HG03354 (cell line): ENCODE measurements at regions not wholly inside any gene's neighbourhood (a gene's known extent, or its start where the extent isn't known, plus 50 kb on each side); places are given as distances from the start of the nearest gene placed in this dataset.

Experiments used
- ATAC-seq: cut with Tn5 transposase; IDR thresholded peaks from one replicate; pipeline ENCODE4 v1.9.1; 2021; ENCODE audit warnings: mild to moderate bottlenecking; ENCODE audit not compliant: unreplicated experiment, poor library complexity, severe bottlenecking

DNA sequence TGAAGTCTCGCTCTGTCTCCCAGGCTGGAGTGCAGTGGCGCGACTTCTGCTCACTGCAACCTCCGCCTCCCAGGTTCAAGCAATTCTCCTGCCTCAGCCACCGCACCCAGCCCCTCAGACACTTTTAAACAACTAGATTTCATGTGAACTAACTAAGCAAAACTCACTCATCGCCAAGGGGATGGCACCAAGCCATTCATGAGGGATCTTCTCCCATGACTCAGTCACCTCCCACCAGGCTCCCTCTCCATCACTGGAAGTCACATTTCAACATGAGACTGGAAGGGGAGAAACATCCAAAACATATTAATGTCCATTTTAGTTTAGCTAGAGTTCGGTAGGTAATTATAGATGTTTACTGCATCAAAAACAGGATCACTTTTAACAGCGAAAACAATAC, 95.9 kb upstream of the PRL start:
- ATAC-seq: no peak

- ATAC-seq: no peak
These were observed 97.9 kb upstream of the PRL start for GRCh38 chr6:22394691-22395090.

GRCh38 chr6:22399693-22400092, 102.9 kb upstream of the PRL start:
- ATAC-seq: no peak

DNA sequence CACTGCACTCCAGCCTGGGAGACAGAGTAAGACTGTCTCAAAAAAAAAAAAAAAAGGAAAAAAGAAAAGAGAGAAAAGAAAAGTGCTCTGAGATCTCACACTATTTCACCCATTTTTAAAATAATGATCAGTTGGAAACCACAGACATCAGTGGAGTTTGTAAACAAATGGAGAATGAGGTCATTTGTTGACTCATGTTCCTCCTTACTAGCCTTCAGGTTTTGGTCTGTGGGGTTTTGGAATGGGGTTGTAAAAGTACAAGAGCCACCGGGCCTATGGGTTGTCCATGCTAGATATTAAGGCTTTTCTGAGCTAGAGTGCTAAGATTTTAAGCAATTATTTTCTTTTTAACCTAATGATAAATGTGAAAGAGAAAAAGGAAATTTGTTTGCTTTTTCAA, 104.4 kb upstream of the PRL start:
- ATAC-seq: no peak

- no peak for ATAC-seq
These were observed 105.1 kb upstream of the PRL start for GRCh38 chr6:22401932-22402331.

GRCh38 chr6:22409486-22409885, 112.7 kb upstream of the PRL start:
- ATAC-seq: no peak

DNA sequence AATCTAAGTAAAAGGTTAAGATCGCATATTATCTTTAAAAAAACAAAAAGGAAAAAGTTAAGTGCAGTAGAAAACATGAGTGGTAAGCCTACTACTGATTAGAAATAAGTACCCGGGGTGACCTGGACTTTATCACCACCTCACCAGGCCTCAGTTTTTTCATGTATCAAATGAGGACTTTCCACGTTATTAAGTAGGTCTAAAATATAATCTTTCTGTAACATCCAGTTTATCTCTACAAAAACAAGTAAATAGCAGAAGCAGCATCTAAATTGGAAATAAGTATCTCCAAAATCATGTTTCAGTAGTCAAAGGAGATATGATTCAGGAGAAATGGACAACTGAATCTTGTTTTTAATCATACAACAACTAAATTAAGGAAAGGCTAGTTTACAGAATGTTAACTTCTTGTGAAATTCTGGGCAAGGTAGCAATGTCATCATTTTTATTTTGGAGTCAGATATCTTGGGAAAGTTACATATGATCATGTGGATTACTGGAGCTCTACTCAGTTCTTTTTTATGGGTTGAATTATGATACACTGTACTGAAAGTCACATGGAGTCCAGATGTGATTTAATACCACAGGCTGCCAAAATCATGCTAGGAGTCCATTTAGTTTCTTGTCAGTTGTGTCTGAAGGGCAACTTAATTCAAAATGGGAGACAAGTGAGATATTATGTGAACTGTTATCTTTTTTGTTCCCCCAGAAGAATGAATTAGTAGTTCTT, 114.7 kb upstream of the PRL start:
- ATAC-seq: no peak

DNA sequence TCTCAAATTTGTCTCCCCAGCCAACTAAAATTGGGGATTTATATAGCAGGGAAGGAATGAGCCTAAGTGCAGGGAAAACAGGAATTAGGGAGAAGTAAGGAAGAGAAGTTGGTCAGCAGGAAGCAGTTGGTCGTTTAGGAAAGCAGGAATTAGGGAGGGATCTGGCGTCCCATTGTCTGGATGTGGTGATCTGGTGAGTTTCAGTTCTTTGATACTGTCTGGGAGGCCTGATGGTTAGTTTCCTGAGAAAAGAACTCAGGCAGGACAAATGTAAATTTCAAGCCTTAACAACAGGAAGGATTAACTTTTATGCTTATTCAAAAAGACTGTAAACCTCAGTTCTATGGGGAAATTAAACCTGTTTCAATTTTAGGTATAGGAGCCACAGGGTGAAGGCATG, 116.2 kb upstream of the PRL start:
- no peak for ATAC-seq

DNA sequence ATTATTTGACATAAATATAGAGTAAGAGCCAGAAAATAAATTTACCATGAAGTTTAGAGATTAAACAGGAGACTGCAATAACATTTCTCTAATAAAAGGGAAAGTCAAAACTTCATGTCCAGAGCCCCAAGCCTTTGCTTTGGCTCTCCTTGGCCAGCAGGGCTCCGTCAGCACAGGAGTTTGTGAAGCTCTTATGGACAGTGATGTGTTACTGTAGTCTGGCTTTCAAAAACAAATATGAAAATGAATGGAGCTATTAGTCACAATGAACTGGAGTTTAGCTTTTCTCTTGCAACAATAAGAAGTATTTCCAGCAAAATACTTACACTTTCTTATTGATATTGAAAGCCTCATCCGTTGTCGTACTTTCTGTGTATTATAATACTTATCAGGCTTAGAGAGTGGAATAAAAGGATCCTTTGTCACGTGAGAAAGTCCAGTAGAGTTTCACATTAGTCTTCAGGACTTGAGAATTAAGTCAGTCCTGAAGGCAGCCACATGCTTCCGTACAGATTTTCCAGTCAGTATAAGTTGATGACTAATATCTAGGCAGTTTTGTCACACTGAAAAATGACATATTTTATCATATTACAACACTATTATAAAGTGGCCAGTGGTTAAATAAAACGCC, 117.0 kb upstream of the PRL start:
- ATAC-seq: no peak

GRCh38 chr6:22418714-22419113, 121.9 kb upstream of the PRL start:
- no peak for ATAC-seq

- ATAC-seq: no peak
These were observed 124.4 kb upstream of the PRL start for GRCh38 chr6:22421198-22421597.

GRCh38 chr6:22424196-22424595, 127.4 kb upstream of the PRL start:
- ATAC-seq: no peak

DNA sequence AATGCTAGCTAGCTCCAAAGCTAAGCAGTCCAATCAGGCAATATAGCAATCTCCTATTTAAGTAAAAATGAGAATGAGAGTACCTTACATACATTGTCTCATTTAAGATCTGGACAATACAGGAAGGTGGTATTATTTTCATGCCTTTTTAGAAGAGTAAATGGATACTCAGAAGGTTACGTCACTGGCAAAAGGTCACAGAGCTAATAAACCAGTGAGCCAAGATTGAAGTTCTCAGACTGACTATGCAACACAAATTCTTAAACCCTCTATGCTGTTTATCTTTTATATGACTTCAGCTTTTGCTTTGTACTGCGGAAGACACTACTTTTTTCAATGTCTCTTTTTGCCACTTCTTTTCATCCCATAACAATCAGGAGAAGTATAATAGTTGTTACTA, 135.2 kb upstream of the PRL start:
- no peak for ATAC-seq

DNA sequence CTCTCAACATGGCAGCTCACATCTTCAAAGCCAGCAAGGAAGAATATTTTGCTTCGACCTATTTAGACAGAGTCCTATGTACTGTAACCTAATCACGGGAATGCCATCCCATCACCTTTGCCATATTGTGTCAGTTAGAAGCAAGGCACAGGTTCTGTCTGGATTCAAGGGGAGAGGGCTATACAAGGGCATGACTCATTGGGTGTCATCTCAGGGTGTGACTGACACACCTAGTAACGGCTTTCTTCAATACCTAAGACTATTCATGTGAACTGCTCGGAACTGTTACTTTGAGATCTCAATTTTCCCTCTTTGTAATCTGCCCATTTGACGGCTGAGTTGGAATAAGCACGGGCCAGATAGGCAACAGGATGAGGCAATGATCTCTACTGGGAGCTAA, 135.6 kb upstream of the HDGFL1 start:
- no peak for ATAC-seq

DNA sequence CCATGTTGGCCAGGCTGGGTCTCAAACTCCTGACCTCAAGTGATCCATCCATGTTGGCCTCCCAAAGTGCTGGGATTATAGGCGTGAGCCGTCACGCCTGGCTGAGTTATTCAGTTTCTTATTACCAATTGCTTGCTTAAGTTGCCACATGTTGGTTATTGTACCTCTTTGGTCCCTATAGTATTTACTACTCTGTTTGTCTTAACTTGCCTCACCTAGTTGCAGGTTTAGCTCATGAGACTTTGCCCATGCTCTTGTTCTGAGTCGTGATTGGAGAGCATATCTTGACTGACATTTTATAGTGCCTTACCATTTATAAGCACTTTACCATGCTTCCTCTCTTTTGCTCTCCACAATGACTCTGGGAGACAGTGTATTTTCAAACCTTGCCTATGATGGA, 134.2 kb upstream of the HDGFL1 start:
- ATAC-seq: no peak

DNA sequence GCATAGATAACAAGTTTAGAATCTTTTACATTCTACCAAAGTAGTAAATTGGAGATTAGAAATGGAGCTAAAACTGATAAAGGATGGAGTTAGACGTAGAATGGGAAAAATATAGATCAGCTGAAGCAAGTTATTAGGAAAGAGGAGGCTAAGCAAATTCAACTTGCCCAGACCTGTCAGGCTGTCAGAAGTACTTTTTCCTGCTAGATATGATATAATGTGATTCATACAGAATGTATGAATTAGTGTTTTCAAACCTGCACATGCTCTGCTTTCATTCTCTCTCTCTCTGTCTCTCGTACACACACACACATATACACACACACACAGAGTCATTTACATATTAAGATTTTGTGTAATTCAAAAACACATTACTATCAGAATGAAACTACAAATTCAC, 133.2 kb upstream of the HDGFL1 start:
- no peak for ATAC-seq

DNA sequence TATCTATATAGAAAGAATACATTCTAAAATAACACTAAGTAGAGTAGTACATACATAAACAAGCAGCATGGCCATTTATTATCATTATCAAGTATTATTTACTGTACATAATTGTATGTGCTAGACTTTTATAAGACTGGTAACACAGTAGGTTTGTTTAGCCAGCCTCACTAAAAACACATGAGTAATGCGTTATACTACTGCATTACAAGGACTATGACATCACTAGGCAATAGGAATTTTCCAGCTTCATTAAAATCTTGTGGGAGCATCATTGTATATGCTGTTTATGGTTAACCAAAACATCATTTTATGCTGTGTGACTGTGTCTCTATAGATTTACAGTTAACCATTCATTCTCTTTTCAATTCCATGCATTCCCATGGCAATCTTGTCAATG, 131.7 kb upstream of the HDGFL1 start:
- no peak for ATAC-seq

DNA sequence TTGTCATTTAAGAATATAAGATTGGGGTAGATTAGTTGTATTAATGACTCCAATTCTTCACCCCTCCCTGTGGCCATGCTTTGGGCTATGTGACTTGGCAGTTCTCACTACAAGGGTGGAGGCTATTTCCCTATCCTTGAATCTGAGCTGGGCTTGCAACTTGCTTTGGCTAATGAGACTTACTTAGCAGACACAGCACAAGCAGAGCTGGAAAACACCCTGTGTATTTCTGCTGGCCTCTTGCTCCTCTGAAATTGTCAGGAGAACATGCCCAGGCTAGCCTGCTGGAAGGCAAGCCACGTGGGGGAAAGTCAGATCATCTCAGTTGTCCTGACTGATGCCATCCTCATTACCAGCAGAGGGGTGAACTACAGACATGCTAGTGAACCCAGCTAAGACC, 126.5 kb upstream of the HDGFL1 start:
- ATAC-seq: no peak

GRCh38 chr6:22444330-22444729, 125.0 kb upstream of the HDGFL1 start:
- ATAC-seq: no peak

DNA sequence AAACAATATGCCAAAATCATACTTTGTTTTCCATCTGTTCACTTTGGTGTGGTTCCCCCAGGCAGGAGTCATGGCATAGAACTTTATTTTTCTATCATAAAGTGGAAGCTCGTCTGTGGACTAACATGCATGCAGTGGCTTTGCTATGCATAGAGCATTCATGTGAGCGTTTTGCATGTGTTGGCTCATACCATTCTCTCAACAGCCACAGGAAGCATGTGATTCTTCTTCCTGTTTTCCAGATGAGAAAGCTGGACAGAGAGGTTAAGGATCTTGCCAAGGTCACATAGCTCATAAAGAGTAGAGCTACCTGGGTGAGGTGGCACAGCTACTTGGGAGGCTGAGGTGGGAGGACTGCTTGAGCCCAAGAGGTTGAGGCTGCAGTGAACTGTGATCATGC, 123.4 kb upstream of the HDGFL1 start:
- no peak for ATAC-seq

DNA sequence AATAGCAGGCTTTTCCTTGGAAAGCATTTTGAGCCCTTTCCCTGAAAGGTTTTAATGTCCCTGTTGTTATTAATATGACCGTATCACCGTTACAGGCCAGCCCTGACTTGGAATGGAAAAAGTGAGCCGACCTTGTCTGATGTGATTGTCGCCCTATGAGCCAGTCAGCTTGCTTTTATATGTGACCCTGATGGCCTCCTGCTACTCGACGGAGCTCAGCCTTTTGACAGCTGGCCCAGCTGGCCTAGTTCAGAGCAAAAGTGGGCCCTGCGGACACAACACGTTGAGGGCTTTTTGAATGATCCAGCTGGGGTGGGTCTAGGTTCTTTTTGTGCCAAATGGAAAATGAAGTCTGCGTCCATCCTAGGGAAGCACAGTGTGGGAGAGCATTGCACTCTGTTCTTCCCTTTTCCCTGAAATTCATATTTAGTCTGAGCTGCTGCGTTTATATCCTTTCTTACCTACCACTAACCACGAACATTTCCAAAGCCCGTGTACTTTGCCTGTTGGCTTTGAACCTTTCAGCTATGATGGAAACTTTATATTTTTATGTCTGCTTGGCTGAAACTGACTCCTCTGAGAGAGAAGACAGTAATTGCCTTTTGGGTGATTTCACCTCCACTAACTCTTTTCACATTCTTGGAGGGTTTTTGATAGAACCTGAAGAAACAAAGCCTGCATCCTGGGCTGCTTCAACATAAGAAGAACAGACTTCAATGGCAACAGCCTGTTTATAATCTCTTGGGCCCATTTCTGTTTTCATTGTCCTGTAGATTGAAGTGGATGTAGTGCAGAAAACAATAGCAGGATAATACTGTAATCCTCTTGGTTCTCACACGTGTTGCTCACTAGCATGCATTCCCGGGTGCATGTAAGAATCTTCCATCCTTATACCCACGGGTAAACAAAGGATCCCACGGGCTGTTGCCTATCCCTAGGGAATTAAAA, 121.8 kb upstream of the HDGFL1 start:
- no peak for ATAC-seq
